ENCODE measurements at regions not wholly inside any gene's neighbourhood (a gene's known extent, or its start where the extent isn't known, plus 50 kb on each side); places are given as distances from the start of the nearest gene placed in this dataset.

- DNase-seq (ENCODE audit: low spot score in 2 of 2): no peak
- Histone ChIP-seq H3K4me3 (no peak overlapping the region), H3K9me3 (peaks cover 0 to 3% of the 10 kb centered on the region in 2 donors), H3K36me3 (no peaks in the 10 kb centered on the region), H3K27me3 (no peaks in the 10 kb centered on the region), H3K27ac (no peak overlapping the region), H3K4me1 (no peaks in the 10 kb centered on the region)
- TF ChIP-seq, protein P1, sequence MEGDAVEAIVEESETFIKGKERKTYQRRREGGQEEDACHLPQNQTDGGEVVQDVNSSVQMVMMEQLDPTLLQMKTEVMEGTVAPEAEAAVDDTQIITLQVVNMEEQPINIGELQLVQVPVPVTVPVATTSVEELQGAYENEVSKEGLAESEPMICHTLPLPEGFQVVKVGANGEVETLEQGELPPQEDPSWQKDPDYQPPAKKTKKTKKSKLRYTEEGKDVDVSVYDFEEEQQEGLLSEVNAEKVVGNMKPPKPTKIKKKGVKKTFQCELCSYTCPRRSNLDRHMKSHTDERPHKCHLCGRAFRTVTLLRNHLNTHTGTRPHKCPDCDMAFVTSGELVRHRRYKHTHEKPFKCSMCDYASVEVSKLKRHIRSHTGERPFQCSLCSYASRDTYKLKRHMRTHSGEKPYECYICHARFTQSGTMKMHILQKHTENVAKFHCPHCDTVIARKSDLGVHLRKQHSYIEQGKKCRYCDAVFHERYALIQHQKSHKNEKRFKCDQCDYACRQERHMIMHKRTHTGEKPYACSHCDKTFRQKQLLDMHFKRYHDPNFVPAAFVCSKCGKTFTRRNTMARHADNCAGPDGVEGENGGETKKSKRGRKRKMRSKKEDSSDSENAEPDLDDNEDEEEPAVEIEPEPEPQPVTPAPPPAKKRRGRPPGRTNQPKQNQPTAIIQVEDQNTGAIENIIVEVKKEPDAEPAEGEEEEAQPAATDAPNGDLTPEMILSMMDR (IDR thresholded peaks at IDR 0.05): no peak
- TF ChIP-seq POLR2AphosphoS5 (IDR thresholded peaks at IDR 0.05): no peak
- TF ChIP-seq POLR2A (IDR thresholded peaks at IDR 0.05): no peak
- intact Hi-C loops (cut with DNase I; ENCODE audit: low total_unique reads): no loop called here
Measured at GRCh38 chr2:78535395-78535794, 490.1 kb upstream of the REG3G start.

DNA sequence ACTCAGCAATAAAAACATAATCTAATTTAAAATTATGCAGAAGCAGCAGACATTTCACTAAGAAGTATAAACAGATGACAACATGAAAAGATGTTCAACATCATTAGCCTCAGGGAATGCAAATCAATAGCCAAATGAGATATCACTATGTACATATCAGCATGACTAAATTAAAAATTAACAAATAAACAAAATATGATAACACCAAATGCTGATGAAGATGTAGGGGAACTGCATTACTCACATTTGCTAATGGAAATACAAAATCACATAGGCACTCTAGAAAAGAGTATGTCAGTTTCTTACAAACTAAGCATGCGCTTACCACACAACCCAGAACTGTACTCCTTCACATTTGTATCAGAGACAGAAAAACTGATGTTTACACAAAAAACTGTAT lies 487.2 kb upstream of the REG3G start:
- intact Hi-C loops (cut with DNase I; ENCODE audit: low total_unique reads): no loop called here
- Histone ChIP-seq H3K27ac (no peak overlapping the region), H3K4me1 (no peaks in the 10 kb centered on the region), H3K9me3 (peaks cover 0 to 3% of the 10 kb centered on the region in 2 donors), H3K27me3 (no peaks in the 10 kb centered on the region), H3K4me3 (no peak overlapping the region), H3K36me3 (no peaks in the 10 kb centered on the region)
- DNase-seq (ENCODE audit: low spot score in 2 of 2): no peak
- no peak for TF ChIP-seq POLR2AphosphoS5 (IDR thresholded peaks at IDR 0.05)
- TF ChIP-seq, protein P1 (IDR thresholded peaks at IDR 0.05): no peak
- no peak for TF ChIP-seq POLR2A (IDR thresholded peaks at IDR 0.05)

DNA sequence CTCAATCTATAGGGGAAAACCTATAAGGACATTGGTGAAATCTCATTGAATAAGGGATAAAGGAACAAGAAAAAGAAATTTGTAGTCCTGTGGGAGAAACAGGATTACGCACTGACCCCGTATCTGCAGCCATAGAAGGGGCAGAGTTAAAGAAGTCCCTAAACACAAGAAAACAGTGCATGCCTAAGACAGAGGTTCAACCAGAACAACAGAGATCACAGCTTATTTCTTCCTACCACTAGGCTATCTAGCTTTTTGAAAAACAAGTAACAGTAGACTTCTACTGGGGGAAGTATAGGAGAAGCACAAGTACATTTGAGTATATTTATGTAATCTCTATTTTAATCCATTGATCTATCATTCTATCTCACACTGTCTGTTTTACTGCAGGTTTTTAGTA lies 485.2 kb upstream of the REG3G start:
- Histone ChIP-seq H3K27ac (no peak overlapping the region), H3K27me3 (no peaks in the 10 kb centered on the region), H3K4me3 (no peak overlapping the region), H3K4me1 (no peaks in the 10 kb centered on the region), H3K9me3 (peaks cover 0 to 3% of the 10 kb centered on the region in 2 donors), H3K36me3 (no peaks in the 10 kb centered on the region)
- TF ChIP-seq, protein P1 (IDR thresholded peaks at IDR 0.05): no peak
- TF ChIP-seq POLR2A (IDR thresholded peaks at IDR 0.05) (no peak), POLR2AphosphoS5 (IDR thresholded peaks at IDR 0.05) (no peak)
- intact Hi-C loops (cut with DNase I; ENCODE audit: low total_unique reads): no loop called here
- DNase-seq (ENCODE audit: low spot score in 2 of 2): no peak

GRCh38 chr2:78541088-78541450 lies 484.4 kb upstream of the REG3G start:
- Histone ChIP-seq H3K36me3 (no peaks in the 10 kb centered on the region), H3K27me3 (no peaks in the 10 kb centered on the region), H3K4me3 (no peak overlapping the region), H3K27ac (no peak overlapping the region), H3K9me3 (peaks cover 0 to 3% of the 10 kb centered on the region in 2 donors), H3K4me1 (no peaks in the 10 kb centered on the region)
- DNase-seq (ENCODE audit: low spot score in 2 of 2): no peak
- intact Hi-C loops (cut with DNase I; ENCODE audit: low total_unique reads): no loop called here
- TF ChIP-seq POLR2AphosphoS5 (IDR thresholded peaks at IDR 0.05) (no peak), POLR2A (IDR thresholded peaks at IDR 0.05) (no peak)
- TF ChIP-seq, protein P1 (IDR thresholded peaks at IDR 0.05): no peak

DNA sequence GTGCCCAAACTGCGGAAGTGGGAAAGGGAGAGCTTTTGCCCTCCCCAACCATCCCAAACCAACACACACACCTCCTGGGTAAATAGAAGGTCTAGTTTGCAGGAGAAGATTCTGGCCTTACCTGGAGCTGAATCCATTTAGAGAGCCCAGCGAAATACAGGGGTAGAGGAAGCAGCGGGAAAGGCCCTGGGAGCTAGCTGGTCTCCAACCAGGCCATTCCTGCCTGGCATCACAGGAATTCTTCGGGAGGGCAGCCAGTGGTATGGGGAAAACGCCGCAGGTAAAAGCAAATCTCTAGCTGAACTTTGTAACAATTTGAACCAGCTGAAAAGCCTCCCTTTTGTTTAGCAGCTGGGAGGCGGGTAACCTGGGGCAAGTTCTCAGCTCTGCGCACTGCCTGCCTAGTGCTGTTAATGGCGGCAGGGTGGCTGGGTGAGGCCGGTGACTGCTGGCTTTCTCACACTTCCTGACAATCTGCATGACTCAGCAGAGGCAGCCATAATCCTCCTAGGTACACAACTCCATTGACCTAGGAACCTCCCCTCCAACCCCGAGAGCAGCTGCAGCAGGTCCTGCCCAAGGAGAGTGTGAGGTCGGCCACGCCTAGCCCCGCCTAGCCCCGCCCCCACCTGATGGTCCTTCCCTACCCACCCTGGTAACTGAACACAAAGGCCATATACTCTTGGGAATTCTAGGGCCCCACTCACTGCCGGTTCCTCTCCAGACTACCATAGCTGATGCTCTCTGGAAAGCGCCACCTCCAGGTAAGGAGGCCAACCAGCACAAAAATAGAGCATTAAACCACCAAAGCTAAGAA lies 483.8 kb upstream of the REG3G start:
- TF ChIP-seq POLR2A (IDR thresholded peaks at IDR 0.05) (no peak), POLR2AphosphoS5 (IDR thresholded peaks at IDR 0.05) (no peak)
- TF ChIP-seq, protein P1 (IDR thresholded peaks at IDR 0.05): no peak
- H3K27ac ChIP-seq: no peak overlapping the region

More for the DNA sequence above, 483.8 kb upstream of the REG3G start:
- no peak overlapping the region for H3K4me3 ChIP-seq
- intact Hi-C loops (cut with DNase I; ENCODE audit: low total_unique reads): no loop called here
- no peak for DNase-seq (ENCODE audit: low spot score in 2 of 2)
- H3K9me3 ChIP-seq: peaks cover 0 to 3% of the 10 kb centered on the region in 2 donors
- H3K4me1 ChIP-seq: no peaks in the 10 kb centered on the region
- H3K27me3 ChIP-seq: no peaks in the 10 kb centered on the region
- no peaks in the 10 kb centered on the region for H3K36me3 ChIP-seq
